ENCODE measurements at regions not wholly inside any gene's neighbourhood (a gene's known extent, or its start where the extent isn't known, plus 50 kb on each side); places are given as distances from the start of the nearest gene placed in this dataset.

DNA sequence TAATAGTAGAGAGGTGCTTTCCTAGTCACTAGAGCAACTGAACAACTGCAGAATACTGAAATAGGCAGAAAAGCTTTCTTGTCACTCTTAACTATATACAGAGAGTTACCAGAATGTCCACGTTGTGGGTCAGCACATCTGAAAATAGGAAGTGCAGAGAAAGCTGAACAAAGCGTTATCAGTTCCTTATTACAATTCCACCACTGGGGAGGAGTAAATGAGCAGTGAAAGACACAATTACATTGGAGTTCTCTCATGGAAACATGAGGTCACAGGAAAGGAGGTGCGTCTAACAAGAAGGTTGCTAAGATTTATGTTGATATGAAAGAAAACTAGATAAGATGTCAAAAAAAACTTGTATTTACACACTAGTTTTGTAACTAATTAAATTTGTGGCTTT, 461.9 kb upstream of the COX7C start:
- no TSS peak for BruUV-seq (replicated peaks)
- H3K9me3 ChIP-seq (replicated peaks; ENCODE audit: control insufficient read depth, insufficient read depth, low read depth, low read length) = no peaks in the 10 kb centered on the region
- POLR2A ChIA-PET = no interaction called here
- no peaks in the 10 kb centered on the region for H3K79me2 ChIP-seq (ENCODE audit: control insufficient read depth, insufficient read depth, low read length)
- no peak for TF ChIP-seq CHD4 (IDR thresholded peaks at IDR 0.05; ENCODE audit: insufficient read depth, insufficient replicate concordance, low read depth, low read length, poor library complexity, severe bottlenecking)
- TF ChIP-seq PYGO2 (tag; IDR thresholded peaks at IDR 0.05) = no peak
- no peak for TF ChIP-seq ZNF12 (CRISPR knock-in tag; IDR thresholded peaks at IDR 0.05)
- TF ChIP-seq KDM4B (IDR thresholded peaks at IDR 0.05; ENCODE audit: borderline replicate concordance in 2 of 2, low read depth in 1 of 2) = no peak
- TF ChIP-seq, protein P1, sequence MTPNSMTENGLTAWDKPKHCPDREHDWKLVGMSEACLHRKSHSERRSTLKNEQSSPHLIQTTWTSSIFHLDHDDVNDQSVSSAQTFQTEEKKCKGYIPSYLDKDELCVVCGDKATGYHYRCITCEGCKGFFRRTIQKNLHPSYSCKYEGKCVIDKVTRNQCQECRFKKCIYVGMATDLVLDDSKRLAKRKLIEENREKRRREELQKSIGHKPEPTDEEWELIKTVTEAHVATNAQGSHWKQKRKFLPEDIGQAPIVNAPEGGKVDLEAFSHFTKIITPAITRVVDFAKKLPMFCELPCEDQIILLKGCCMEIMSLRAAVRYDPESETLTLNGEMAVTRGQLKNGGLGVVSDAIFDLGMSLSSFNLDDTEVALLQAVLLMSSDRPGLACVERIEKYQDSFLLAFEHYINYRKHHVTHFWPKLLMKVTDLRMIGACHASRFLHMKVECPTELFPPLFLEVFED (CRISPR knock-in tag; conservative IDR thresholded peaks at IDR 0.05) = no peak
- TF ChIP-seq TAF9B (IDR thresholded peaks at IDR 0.05; ENCODE audit: partially characterized antibody) = no peak
- FAIRE-seq = no peak
- H3K27me3 ChIP-seq (ENCODE audit: control insufficient read depth in 2 of 2, insufficient read depth in 2 of 2, low read length in 2 of 2) = no peaks in the 10 kb centered on the region
- DNase-seq (ENCODE audit: extremely low read depth in 1 of 4, low spot score in 3 of 4) = no peak
- H2AFZ ChIP-seq (ENCODE audit: low read depth, low read length) = no peak overlapping the region
- CTCF ChIA-PET (ENCODE audit: low intra/inter-chr PET ratio) = no interaction called here
- H3K9ac ChIP-seq (ENCODE audit: insufficient read depth in 1 of 2, low read depth in 2 of 2, low read length in 2 of 2) = no peak overlapping the region
- no peak for ATAC-seq
- no peak overlapping the region for H3K4me3 ChIP-seq
- no peak overlapping the region for H3K27ac ChIP-seq (ENCODE audit: extremely low read depth, low read depth, low read length)
- 2% methylated on average over 3 of the region's 3 CpGs for WGBS (ENCODE audit: insufficient coverage, low coverage, missing lambda C conversion rate)
- intact Hi-C loops (cut with micrococcal nuclease) (no loop called here), in situ Hi-C loops (cut with MboI) (no loop called here)
- no peaks in the 10 kb centered on the region for H4K20me1 ChIP-seq (replicated peaks; ENCODE audit: control insufficient read depth, insufficient read depth, low read length)
- H3K36me3 ChIP-seq (ENCODE audit: control insufficient read depth, insufficient read depth, low read length) = no peaks in the 10 kb centered on the region
- H3K9me1 ChIP-seq (ENCODE audit: control insufficient read depth, insufficient read depth, low read length) = no peaks in the 10 kb centered on the region
- H3K4me2 ChIP-seq (ENCODE audit: insufficient read depth, low read length) = no peak overlapping the region
- no peaks in the 10 kb centered on the region for H3K4me1 ChIP-seq (replicated peaks in 1 of 2; ENCODE audit: control insufficient read depth in 2 of 2, insufficient read depth in 2 of 2, low read length in 2 of 2)
